Activated T-cell treated with anti-CD3 and anti-CD28 coated beads, Interleukin-2, amount 50 U/mL, for 48 hours (primary cell): ENCODE measurements at regions not wholly inside any gene's neighbourhood (a gene's known extent, or its start where the extent isn't known, plus 50 kb on each side); places are given as distances from the start of the nearest gene placed in this dataset.
"Not testable (repeated sequence)": the region's sequence is repeated elsewhere in the genome, so short reads cannot be mapped to it uniquely, and the experiment has no call there.

Experiments used
- DNase-seq, 2 experiments: peaks; one replicate each; pipeline ENCODE4 v3.0.0-alpha.2; 2020

GRCh38 chr4:4048227-4048626 lies 178.5 kb downstream of the OTOP1 start:
- DNase-seq: not testable (repeated sequence)

- DNase-seq: not testable (repeated sequence)
These were observed 175.9 kb downstream of the OTOP1 start for GRCh38 chr4:4050781-4051180.

- DNase-seq: not testable (repeated sequence)
These were observed 173.8 kb downstream of the OTOP1 start for GRCh38 chr4:4052933-4053332.

- DNase-seq: not testable (repeated sequence)
These were observed 169.5 kb downstream of the OTOP1 start for GRCh38 chr4:4057226-4057625.

GRCh38 chr4:4084171-4084570 lies 142.6 kb downstream of the OTOP1 start:
- DNase-seq: not testable (repeated sequence)

- not testable (repeated sequence) for DNase-seq
These were observed 136.9 kb downstream of the OTOP1 start for GRCh38 chr4:4089716-4090419.

- not testable (repeated sequence) for DNase-seq
These were observed 136.0 kb downstream of the OTOP1 start for GRCh38 chr4:4090720-4091119.

- DNase-seq: not testable (repeated sequence)
These were observed 134.6 kb downstream of the OTOP1 start for GRCh38 chr4:4092159-4092558.

- DNase-seq: not testable (repeated sequence)
These were observed 127.1 kb downstream of the OTOP1 start for GRCh38 chr4:4099610-4100009.

- peak in 1 of 2 experiments; percentile 20 for DNase-seq
These were observed 119.8 kb downstream of the OTOP1 start for GRCh38 chr4:4106923-4107322.

GRCh38 chr4:4107411-4108107 lies 119.2 kb downstream of the OTOP1 start:
- DNase-seq: peak; percentile 79 to 83

- not testable (repeated sequence) for DNase-seq
These were observed 111.3 kb downstream of the OTOP1 start for GRCh38 chr4:4115381-4115780.

GRCh38 chr4:4116901-4117300 lies 109.8 kb downstream of the OTOP1 start:
- not testable (repeated sequence) for DNase-seq

- DNase-seq: not testable (repeated sequence)
These were observed 92.4 kb downstream of the OTOP1 start for GRCh38 chr4:4134368-4134767.

GRCh38 chr4:4136621-4137020 lies 90.1 kb downstream of the OTOP1 start:
- not testable (repeated sequence) for DNase-seq
